HEK293 (cell line): ENCODE measurements at regions not wholly inside any gene's neighbourhood (a gene's known extent, or its start where the extent isn't known, plus 50 kb on each side); places are given as distances from the start of the nearest gene placed in this dataset.

ENCODE experiments used
- CTCF ChIA-PET: fragments of 350-600 bp; formaldehyde crosslinking; extraction: SDS; loops from one replicate; lab custom pipeline; 2021; ENCODE audit warnings: antibody characterized with exemption; lab: Yijun Ruan, JAX
- POLR2A ChIA-PET: fragments of 300-600 bp; formaldehyde crosslinking; extraction: SDS; loops from one replicate; lab custom pipeline; 2020; ENCODE audit warnings: antibody characterized with exemption, inconsistent platforms; lab: Yijun Ruan, JAX
- H3K27ac ChIP-seq: fragments of 200-500 bp; sonication (Bioruptor generic); 2 replicates; pipeline ENCODE4 v1.5.1; 2014; ENCODE audit warnings: low read depth, low read length, control low read depth, inconsistent platforms; ENCODE audit errors: extremely low read depth
- H3K36me3 ChIP-seq, 2 experiments: fragments of 200-500 bp in 1 of 2; sonication (Bioruptor generic) in 1 of 2; 1 replicate in 1 of 2; 2 replicates in 1 of 2; pipeline ENCODE4 v1.5.1; 2014 to 2017; ENCODE audit warnings: inconsistent platforms in 2 of 2, low read length in 2 of 2; ENCODE audit not compliant: control insufficient read depth in 2 of 2, insufficient read depth in 1 of 2
- H3K4me1 ChIP-seq: fragments of 200-500 bp; sonication (Bioruptor generic); 2 replicates; pipeline ENCODE4 v1.5.1; 2014; ENCODE audit warnings: mild to moderate bottlenecking, low read length, inconsistent platforms; ENCODE audit not compliant: control insufficient read depth, insufficient read depth
- H3K4me3 ChIP-seq: 2 replicates; pipeline ENCODE4 v1.5.1; 2011; ENCODE audit warnings: low read depth, mild to moderate bottlenecking, control low read depth, low read length, moderate library complexity
- H3K9me3 ChIP-seq: fragments of 200-500 bp; sonication (Bioruptor generic); 2 replicates; pipeline ENCODE4 v1.5.1; 2014; ENCODE audit warnings: low read depth, low read length, inconsistent platforms; ENCODE audit not compliant: control insufficient read depth, insufficient read depth
- AEBP2 ChIP-seq: fragments of 450-650 bp; formaldehyde crosslinking; IDR thresholded peaks from 2 replicates; pipeline ENCODE4 v1.5.1; 2016; ENCODE audit warnings: missing biosample characterization, missing genetic modification characterization, borderline replicate concordance
- BCL11B ChIP-seq: fragments of 450-650 bp; formaldehyde crosslinking; IDR thresholded peaks from 2 replicates; pipeline ENCODE4 v1.5.1; 2016; ENCODE audit warnings: low read depth, missing biosample characterization, missing genetic modification characterization
- IKZF3 ChIP-seq: fragments of 450-650 bp; IDR thresholded peaks from 2 replicates; pipeline ENCODE4 v1.5.0; 2018; ENCODE audit warnings: missing biosample characterization, mild to moderate bottlenecking, missing genetic modification characterization, moderate library complexity
- INSM2 ChIP-seq: fragments of 450-650 bp; formaldehyde crosslinking; IDR thresholded peaks from 2 replicates; pipeline ENCODE4 v1.5.1; 2016; ENCODE audit warnings: missing biosample characterization, missing genetic modification characterization
- KLF17 ChIP-seq: fragments of 450-650 bp; formaldehyde crosslinking; IDR thresholded peaks from 2 replicates; pipeline ENCODE4 v1.5.1; 2016; ENCODE audit warnings: missing biosample characterization, missing genetic modification characterization
- MYNN ChIP-seq: fragments of 450-650 bp; formaldehyde crosslinking; IDR thresholded peaks from 2 replicates; pipeline ENCODE4 v1.5.1; 2016; ENCODE audit warnings: missing biosample characterization, missing genetic modification characterization, borderline replicate concordance
- OVOL3 ChIP-seq: fragments of 450-650 bp; formaldehyde crosslinking; IDR thresholded peaks from 2 replicates; pipeline ENCODE4 v1.5.1; 2016; ENCODE audit warnings: missing biosample characterization, missing genetic modification characterization
- PRDM1 ChIP-seq: fragments of 450-650 bp; formaldehyde crosslinking; IDR thresholded peaks from 2 replicates; pipeline ENCODE4; 2016; ENCODE audit warnings: missing biosample characterization, missing genetic modification characterization
- PRDM4 ChIP-seq: fragments of 450-650 bp; formaldehyde crosslinking; IDR thresholded peaks from 2 replicates; pipeline ENCODE4 v1.5.1; 2017; ENCODE audit warnings: missing biosample characterization, missing genetic modification characterization
- ZBTB7A ChIP-seq: fragments of 450-650 bp; formaldehyde crosslinking; IDR thresholded peaks from 2 replicates; pipeline ENCODE4 v1.5.1; 2016; ENCODE audit warnings: low read depth, missing biosample characterization, missing genetic modification characterization
- ZFHX2 ChIP-seq: fragments of 450-650 bp; formaldehyde crosslinking; conservative IDR thresholded peaks from 2 replicates; pipeline ENCODE4 v1.5.1; 2016; ENCODE audit warnings: missing biosample characterization, missing genetic modification characterization
- ZFP41 ChIP-seq: fragments of 450-650 bp; formaldehyde crosslinking; IDR thresholded peaks from 2 replicates; pipeline ENCODE4 v1.5.1; 2016; ENCODE audit warnings: missing biosample characterization, missing genetic modification characterization, borderline replicate concordance
- ZNF146 ChIP-seq: fragments of 450-650 bp; formaldehyde crosslinking; IDR thresholded peaks from 2 replicates; pipeline ENCODE4 v1.5.1; 2016; ENCODE audit warnings: missing biosample characterization, missing genetic modification characterization
- ZNF211 ChIP-seq: fragments of 450-650 bp; formaldehyde crosslinking; IDR thresholded peaks from 2 replicates; pipeline ENCODE4 v1.5.1; 2016; ENCODE audit warnings: low read depth, missing biosample characterization, missing genetic modification characterization
- ZNF221 ChIP-seq: fragments of 450-650 bp; formaldehyde crosslinking; IDR thresholded peaks from 2 replicates; pipeline ENCODE4 v1.5.1; 2017; ENCODE audit warnings: missing biosample characterization, missing genetic modification characterization, borderline replicate concordance
- ZNF302 ChIP-seq: fragments of 450-650 bp; formaldehyde crosslinking; IDR thresholded peaks from 2 replicates; pipeline ENCODE4 v1.5.1; 2016; ENCODE audit warnings: missing biosample characterization, missing genetic modification characterization, low read depth
- ZNF416 ChIP-seq: fragments of 450-650 bp; formaldehyde crosslinking; IDR thresholded peaks from 2 replicates; pipeline ENCODE4 v1.5.1; 2016; ENCODE audit warnings: missing biosample characterization, missing genetic modification characterization
- ZNF513 ChIP-seq: fragments of 450-650 bp; IDR thresholded peaks from 2 replicates; pipeline ENCODE4 v1.5.1; 2018; ENCODE audit warnings: missing biosample characterization, missing genetic modification characterization
- ZNF514 ChIP-seq: fragments of 450-650 bp; formaldehyde crosslinking; IDR thresholded peaks from 2 replicates; pipeline ENCODE4 v1.5.1; 2016; ENCODE audit warnings: missing biosample characterization, missing genetic modification characterization
- ZNF544 ChIP-seq: fragments of 450-650 bp; formaldehyde crosslinking; IDR thresholded peaks from 2 replicates; pipeline ENCODE4 v1.5.0; 2017; ENCODE audit warnings: missing biosample characterization, missing genetic modification characterization
- ZNF707 ChIP-seq: fragments of 450-650 bp; formaldehyde crosslinking; IDR thresholded peaks from 2 replicates; pipeline ENCODE4 v1.5.1; 2016; ENCODE audit warnings: missing biosample characterization, missing genetic modification characterization
- ZNF76 ChIP-seq: fragments of 450-650 bp; formaldehyde crosslinking; IDR thresholded peaks from 2 replicates; pipeline ENCODE4; 2016; ENCODE audit warnings: low read depth, missing biosample characterization, missing genetic modification characterization, borderline replicate concordance

GRCh38 chr2:60094450-60094929, 459.0 kb downstream of the BCL11A start:
- no peak for TF ChIP-seq ZFP41 (tag by site-specific recombination)
- TF ChIP-seq MYNN, result no peak
- no peak for TF ChIP-seq BCL11B
- TF ChIP-seq INSM2 (tag by site-specific recombination), result no peak
- TF ChIP-seq ZNF514 (tag by site-specific recombination), result no peak
- no peak for TF ChIP-seq ZNF146 (tag by site-specific recombination)
- TF ChIP-seq IKZF3 (tag by site-specific recombination), result no peak
- TF ChIP-seq ZNF707 (tag by site-specific recombination), result no peak
- TF ChIP-seq ZNF416 (tag by site-specific recombination), result no peak
- TF ChIP-seq ZNF302 (tag by site-specific recombination), result no peak
- TF ChIP-seq, all 188 proteins: peak for 0
- H3K27ac ChIP-seq, result no peak overlapping the region
- no peaks in the 10 kb centered on the region for H3K9me3 ChIP-seq
- H3K4me3 ChIP-seq, result no peak overlapping the region
- POLR2A ChIA-PET, result no interaction called here
- H3K36me3 ChIP-seq, result no peaks in the 10 kb centered on the region
- no peaks in the 10 kb centered on the region for H3K4me1 ChIP-seq
- CTCF ChIA-PET, result interaction anchor here (0.6 kb wide), 1 partner anchor 73 kb away, joined by 3 read pairs; no protein-coding TSS in a partner anchor

- TF ChIP-seq KLF17 (tag by site-specific recombination), result no peak
- TF ChIP-seq ZFHX2, result no peak
- no peak for TF ChIP-seq ZNF513 (tag by site-specific recombination)
- TF ChIP-seq ZNF76 (tag by site-specific recombination), result no peak
- TF ChIP-seq AEBP2 (tag by site-specific recombination), result no peak
- TF ChIP-seq MYNN, result no peak
- no peak for TF ChIP-seq OVOL3
- no peak for TF ChIP-seq ZNF544 (tag by site-specific recombination)
- no peak for TF ChIP-seq PRDM1 (tag by site-specific recombination)
- TF ChIP-seq ZNF221 (tag by site-specific recombination), result no peak
- TF ChIP-seq ZNF302 (tag by site-specific recombination), result no peak
- no peak for TF ChIP-seq PRDM4 (tag by site-specific recombination)
- no peak for TF ChIP-seq ZBTB7A (tag by site-specific recombination)
- no peak for TF ChIP-seq ZNF211
- TF ChIP-seq BCL11B, result no peak
- H3K27ac ChIP-seq, result no peak overlapping the region
- no peaks in the 10 kb centered on the region for H3K36me3 ChIP-seq
- ChIA-PET CTCF (no interaction called here), POLR2A (no interaction called here)
- H3K9me3 ChIP-seq, result no peaks in the 10 kb centered on the region
- H3K4me1 ChIP-seq, result no peaks in the 10 kb centered on the region
- no peak overlapping the region for H3K4me3 ChIP-seq
These were observed 460.7 kb downstream of the BCL11A start for GRCh38 chr2:60092781-60093180.
